ENCODE measurements at regions not wholly inside any gene's neighbourhood (a gene's known extent, or its start where the extent isn't known, plus 50 kb on each side); places are given as distances from the start of the nearest gene placed in this dataset.

DNA sequence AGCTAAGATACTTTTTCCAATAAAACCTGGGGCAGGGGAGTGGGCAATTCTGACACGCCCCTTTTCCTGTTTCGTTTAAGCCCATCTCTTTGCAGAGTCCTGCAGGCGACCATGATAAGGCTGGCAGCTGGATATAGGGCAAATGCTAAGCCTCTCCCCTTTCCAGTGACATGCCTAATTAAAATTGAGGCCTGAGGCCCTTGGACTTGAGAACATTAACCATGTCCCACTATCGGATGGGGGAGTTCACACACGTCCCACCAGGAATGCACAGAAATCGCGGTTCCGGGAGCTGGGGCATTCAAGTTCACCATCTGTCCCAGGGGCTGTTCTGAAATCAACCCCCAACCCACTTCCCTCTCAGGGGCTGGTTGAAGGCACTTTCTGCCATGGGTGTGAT, 109.2 kb upstream of the FOXF1 start:
- TF ChIP-seq, protein P1, sequence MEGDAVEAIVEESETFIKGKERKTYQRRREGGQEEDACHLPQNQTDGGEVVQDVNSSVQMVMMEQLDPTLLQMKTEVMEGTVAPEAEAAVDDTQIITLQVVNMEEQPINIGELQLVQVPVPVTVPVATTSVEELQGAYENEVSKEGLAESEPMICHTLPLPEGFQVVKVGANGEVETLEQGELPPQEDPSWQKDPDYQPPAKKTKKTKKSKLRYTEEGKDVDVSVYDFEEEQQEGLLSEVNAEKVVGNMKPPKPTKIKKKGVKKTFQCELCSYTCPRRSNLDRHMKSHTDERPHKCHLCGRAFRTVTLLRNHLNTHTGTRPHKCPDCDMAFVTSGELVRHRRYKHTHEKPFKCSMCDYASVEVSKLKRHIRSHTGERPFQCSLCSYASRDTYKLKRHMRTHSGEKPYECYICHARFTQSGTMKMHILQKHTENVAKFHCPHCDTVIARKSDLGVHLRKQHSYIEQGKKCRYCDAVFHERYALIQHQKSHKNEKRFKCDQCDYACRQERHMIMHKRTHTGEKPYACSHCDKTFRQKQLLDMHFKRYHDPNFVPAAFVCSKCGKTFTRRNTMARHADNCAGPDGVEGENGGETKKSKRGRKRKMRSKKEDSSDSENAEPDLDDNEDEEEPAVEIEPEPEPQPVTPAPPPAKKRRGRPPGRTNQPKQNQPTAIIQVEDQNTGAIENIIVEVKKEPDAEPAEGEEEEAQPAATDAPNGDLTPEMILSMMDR (IDR thresholded peaks at IDR 0.05), result no peak
- no peak for TF ChIP-seq POLR2AphosphoS5 (IDR thresholded peaks at IDR 0.05; ENCODE audit: low read depth, low read length)
- TF ChIP-seq, protein P2, sequence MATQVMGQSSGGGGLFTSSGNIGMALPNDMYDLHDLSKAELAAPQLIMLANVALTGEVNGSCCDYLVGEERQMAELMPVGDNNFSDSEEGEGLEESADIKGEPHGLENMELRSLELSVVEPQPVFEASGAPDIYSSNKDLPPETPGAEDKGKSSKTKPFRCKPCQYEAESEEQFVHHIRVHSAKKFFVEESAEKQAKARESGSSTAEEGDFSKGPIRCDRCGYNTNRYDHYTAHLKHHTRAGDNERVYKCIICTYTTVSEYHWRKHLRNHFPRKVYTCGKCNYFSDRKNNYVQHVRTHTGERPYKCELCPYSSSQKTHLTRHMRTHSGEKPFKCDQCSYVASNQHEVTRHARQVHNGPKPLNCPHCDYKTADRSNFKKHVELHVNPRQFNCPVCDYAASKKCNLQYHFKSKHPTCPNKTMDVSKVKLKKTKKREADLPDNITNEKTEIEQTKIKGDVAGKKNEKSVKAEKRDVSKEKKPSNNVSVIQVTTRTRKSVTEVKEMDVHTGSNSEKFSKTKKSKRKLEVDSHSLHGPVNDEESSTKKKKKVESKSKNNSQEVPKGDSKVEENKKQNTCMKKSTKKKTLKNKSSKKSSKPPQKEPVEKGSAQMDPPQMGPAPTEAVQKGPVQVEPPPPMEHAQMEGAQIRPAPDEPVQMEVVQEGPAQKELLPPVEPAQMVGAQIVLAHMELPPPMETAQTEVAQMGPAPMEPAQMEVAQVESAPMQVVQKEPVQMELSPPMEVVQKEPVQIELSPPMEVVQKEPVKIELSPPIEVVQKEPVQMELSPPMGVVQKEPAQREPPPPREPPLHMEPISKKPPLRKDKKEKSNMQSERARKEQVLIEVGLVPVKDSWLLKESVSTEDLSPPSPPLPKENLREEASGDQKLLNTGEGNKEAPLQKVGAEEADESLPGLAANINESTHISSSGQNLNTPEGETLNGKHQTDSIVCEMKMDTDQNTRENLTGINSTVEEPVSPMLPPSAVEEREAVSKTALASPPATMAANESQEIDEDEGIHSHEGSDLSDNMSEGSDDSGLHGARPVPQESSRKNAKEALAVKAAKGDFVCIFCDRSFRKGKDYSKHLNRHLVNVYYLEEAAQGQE (IDR thresholded peaks at IDR 0.05; ENCODE audit: insufficient read depth in 1 of 2, low read depth in 2 of 2, low read length in 1 of 2), result no peak

Data from Panc1 (cell line).